ENCODE measurements at regions not wholly inside any gene's neighbourhood (a gene's known extent, or its start where the extent isn't known, plus 50 kb on each side); places are given as distances from the start of the nearest gene placed in this dataset.

- Histone ChIP-seq H3K9me2 (ENCODE audit: insufficient read depth, low read length) (no peaks in the 10 kb centered on the region), H2AFZ (ENCODE audit: low read depth, low read length) (no peak overlapping the region), H3K27ac (ENCODE audit: low read length) (no peak overlapping the region), H3K79me2 (replicated peaks; ENCODE audit: insufficient read depth, low read length) (no peaks in the 10 kb centered on the region), H3K4me2 (ENCODE audit: low read length) (no peak overlapping the region), H4K20me1 (ENCODE audit: insufficient read depth) (no peaks in the 10 kb centered on the region), H3K27me3 (ENCODE audit: insufficient read depth, low read depth, low read length) (no peaks in the 10 kb centered on the region), H3K9me3 (ENCODE audit: low read length) (no peaks in the 10 kb centered on the region), H3K4me3 (ENCODE audit: low read length) (no peak overlapping the region), H3K9ac (ENCODE audit: low read length) (no peak overlapping the region), H3F3A (ENCODE audit: insufficient read depth, low read length, poor library complexity, severe bottlenecking) (no peaks in the 10 kb centered on the region), H3K36me3 (ENCODE audit: insufficient read depth, low read length) (no peaks in the 10 kb centered on the region)
- TF ChIP-seq REST (IDR thresholded peaks at IDR 0.05; ENCODE audit: borderline replicate concordance) (no peak), CTCF (IDR thresholded peaks at IDR 0.05; ENCODE audit: poor library complexity, severe bottlenecking) (no peak), RAD21 (conservative IDR thresholded peaks at IDR 0.05) (no peak), SMC3 (conservative IDR thresholded peaks at IDR 0.05; ENCODE audit: poor library complexity) (no peak), EP300 (conservative IDR thresholded peaks at IDR 0.05; ENCODE audit: poor library complexity, severe bottlenecking) (no peak), POLR2AphosphoS5 (IDR thresholded peaks at IDR 0.05) (no peak), TAF1 (IDR thresholded peaks at IDR 0.05; ENCODE audit: low read depth) (no peak), MXI1 (conservative IDR thresholded peaks at IDR 0.05; ENCODE audit: poor library complexity, severe bottlenecking) (no peak), EZH2 (IDR thresholded peaks at IDR 0.05; ENCODE audit: borderline replicate concordance, insufficient read depth, low read length, poor library complexity, severe bottlenecking) (no peak)
Measured at GRCh38 chr18:31218671-31219383, 56.2 kb upstream of the DSC1 start.

GRCh38 chr18:31219395-31219794 lies 56.7 kb upstream of the DSC1 start:
- Histone ChIP-seq H3K36me3 (ENCODE audit: insufficient read depth, low read length) (no peaks in the 10 kb centered on the region), H3K9me2 (ENCODE audit: insufficient read depth, low read length) (no peaks in the 10 kb centered on the region), H3K79me2 (replicated peaks; ENCODE audit: insufficient read depth, low read length) (no peaks in the 10 kb centered on the region), H2AFZ (ENCODE audit: low read depth, low read length) (no peak overlapping the region), H3K4me3 (ENCODE audit: low read length) (no peak overlapping the region), H3K27me3 (ENCODE audit: insufficient read depth, low read depth, low read length) (no peaks in the 10 kb centered on the region), H3K4me2 (ENCODE audit: low read length) (no peak overlapping the region), H3K9ac (ENCODE audit: low read length) (no peak overlapping the region), H3F3A (ENCODE audit: insufficient read depth, low read length, poor library complexity, severe bottlenecking) (no peaks in the 10 kb centered on the region), H3K9me3 (ENCODE audit: low read length) (no peaks in the 10 kb centered on the region), H4K20me1 (ENCODE audit: insufficient read depth) (no peaks in the 10 kb centered on the region), H3K27ac (ENCODE audit: low read length) (no peak overlapping the region)
- TF ChIP-seq RAD21 (conservative IDR thresholded peaks at IDR 0.05): no peak
- no peak for TF ChIP-seq REST (IDR thresholded peaks at IDR 0.05; ENCODE audit: borderline replicate concordance)
- TF ChIP-seq POLR2AphosphoS5 (IDR thresholded peaks at IDR 0.05): no peak
- no peak for TF ChIP-seq EP300 (conservative IDR thresholded peaks at IDR 0.05; ENCODE audit: poor library complexity, severe bottlenecking)
- TF ChIP-seq SMC3 (conservative IDR thresholded peaks at IDR 0.05; ENCODE audit: poor library complexity): no peak
- TF ChIP-seq EZH2 (IDR thresholded peaks at IDR 0.05; ENCODE audit: borderline replicate concordance, insufficient read depth, low read length, poor library complexity, severe bottlenecking): no peak
- no peak for TF ChIP-seq MXI1 (conservative IDR thresholded peaks at IDR 0.05; ENCODE audit: poor library complexity, severe bottlenecking)
- no peak for TF ChIP-seq CTCF (IDR thresholded peaks at IDR 0.05; ENCODE audit: poor library complexity, severe bottlenecking)
- TF ChIP-seq TAF1 (IDR thresholded peaks at IDR 0.05; ENCODE audit: low read depth): no peak
